DMS 273 (cell line): ENCODE measurements at regions not wholly inside any gene's neighbourhood (a gene's known extent, or its start where the extent isn't known, plus 50 kb on each side); places are given as distances from the start of the nearest gene placed in this dataset.

Source experiments
- DNase-seq: peaks from one replicate; lab custom pipeline; 2025; ENCODE audit not compliant: unreplicated experiment; lab: John Stamatoyannopoulos, UW

GRCh38 chr2:150417278-150417677 is 70.2 kb downstream of the RND3 start:
- no peak for DNase-seq

GRCh38 chr2:150415022-150415421 is 72.4 kb downstream of the RND3 start:
- no peak for DNase-seq

DNA sequence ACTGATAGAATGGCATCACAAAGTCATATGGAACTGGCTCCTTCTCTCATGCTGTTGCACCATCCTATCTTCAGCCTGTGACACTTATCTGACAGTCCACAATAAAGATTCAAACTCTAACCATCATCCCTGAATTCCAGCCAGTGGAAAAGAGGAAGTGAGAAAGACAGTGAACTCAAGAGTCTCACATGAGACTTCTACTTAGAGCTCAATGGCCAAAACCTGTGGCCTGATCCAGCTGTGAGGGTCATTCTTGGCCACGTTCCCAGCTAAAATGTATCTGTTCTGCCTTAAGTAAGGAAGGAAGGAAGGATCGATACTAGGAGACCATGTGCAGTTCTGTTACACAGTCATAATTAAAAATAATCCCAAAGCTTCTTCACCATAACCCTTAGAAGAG is 73.6 kb downstream of the RND3 start:
- DNase-seq: no peak

- DNase-seq: peak; percentile 33
Observed at GRCh38 chr2:150413366-150413765, 74.1 kb downstream of the RND3 start.

DNA sequence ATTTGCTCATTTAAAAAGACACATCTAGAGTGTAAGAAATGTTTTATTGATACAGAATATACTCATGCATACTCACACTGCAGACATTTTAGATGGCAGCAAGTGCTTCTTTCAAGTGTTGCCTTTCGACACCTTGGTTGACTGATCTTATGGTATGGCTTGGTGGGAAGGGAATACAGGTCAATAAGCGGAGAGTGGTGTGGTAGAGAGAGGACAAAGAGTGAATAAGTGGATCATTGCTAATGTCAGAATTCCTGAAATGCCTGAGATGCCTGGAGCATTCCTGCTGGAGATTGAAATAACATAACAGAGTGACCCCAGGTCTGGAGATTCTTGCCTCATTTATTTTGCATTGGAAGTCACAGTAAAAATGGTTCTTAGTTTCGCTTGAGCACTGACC is 76.7 kb downstream of the RND3 start:
- DNase-seq: no peak

GRCh38 chr2:150409196-150409595 is 78.3 kb downstream of the RND3 start:
- no peak for DNase-seq

GRCh38 chr2:150404147-150404546 is 83.3 kb downstream of the RND3 start:
- no peak for DNase-seq

GRCh38 chr2:150403457-150403856 is 84.0 kb downstream of the RND3 start:
- DNase-seq: no peak

GRCh38 chr2:150402953-150403352 is 84.5 kb downstream of the RND3 start:
- DNase-seq: no peak

- DNase-seq: no peak
Observed at GRCh38 chr2:150400849-150401248, 86.6 kb downstream of the RND3 start.

DNA sequence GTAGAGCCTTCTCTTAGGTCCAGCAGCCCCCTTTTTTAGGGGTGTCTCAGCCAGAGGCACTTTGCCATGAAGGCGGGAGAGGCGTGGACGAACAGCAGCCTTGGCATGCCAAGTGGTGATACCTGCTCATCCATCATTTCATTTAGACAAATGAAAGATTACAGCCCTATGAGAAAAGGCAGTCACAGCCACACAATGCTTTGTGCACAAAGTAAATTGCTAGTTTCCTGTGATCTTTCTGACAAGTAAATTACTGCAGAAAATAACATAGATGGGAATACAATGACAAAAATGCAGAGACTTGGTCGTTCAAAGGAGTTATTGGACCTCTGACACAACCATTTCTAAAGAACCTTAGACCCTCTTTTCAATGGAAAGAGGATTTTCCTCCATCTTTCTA is 94.9 kb downstream of the RND3 start:
- DNase-seq: no peak

DNA sequence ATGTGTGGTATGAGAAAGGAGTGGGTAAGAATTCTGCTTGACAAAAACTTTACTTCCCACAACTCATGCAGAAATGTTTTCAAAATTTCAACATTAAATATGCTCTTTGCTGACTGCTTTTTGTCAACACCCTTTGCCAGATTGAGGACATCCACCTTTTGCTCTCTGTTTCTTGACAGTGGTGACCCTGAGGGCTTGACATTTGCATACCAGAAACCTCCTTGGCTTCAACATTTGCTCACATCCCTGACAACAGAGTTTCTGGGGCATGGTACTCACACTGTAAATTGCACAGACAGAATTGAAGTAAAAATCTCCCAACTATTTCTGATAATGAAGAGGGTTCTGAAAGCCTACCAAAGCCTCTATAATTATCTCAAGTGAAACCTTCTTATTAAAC is 95.7 kb downstream of the RND3 start:
- DNase-seq: no peak

DNA sequence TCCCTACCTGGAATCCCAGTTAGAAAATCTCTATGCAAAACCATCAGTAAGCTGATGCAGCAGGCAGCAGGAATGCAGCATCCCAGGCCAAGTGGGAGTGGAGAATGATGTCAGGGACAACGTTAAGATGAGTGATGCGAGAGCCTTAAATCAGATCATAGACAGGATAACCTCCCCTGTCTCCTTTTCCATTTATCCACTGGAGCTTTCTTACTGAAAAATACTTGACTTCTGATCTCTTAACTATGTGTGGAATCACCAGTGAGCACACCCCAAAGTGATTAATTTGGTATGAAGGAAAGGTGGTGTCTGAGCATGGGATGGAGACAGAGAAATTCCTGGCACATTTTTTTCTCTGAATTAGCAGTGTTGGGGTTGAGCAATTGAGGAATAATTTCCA is 98.0 kb downstream of the RND3 start:
- DNase-seq: no peak

- no peak for DNase-seq
Observed at GRCh38 chr2:150388289-150388625, 99.2 kb downstream of the RND3 start.

- no peak for DNase-seq
Observed at GRCh38 chr2:150387586-150388288, 99.7 kb downstream of the RND3 start.

GRCh38 chr2:150385211-150385610 is 102.3 kb downstream of the RND3 start:
- DNase-seq: no peak

GRCh38 chr2:150383587-150383986 is 103.9 kb downstream of the RND3 start:
- DNase-seq: no peak

- DNase-seq: no peak
Observed at GRCh38 chr2:150379166-150379565, 108.3 kb downstream of the RND3 start.

- DNase-seq: no peak
Observed at GRCh38 chr2:150378686-150379085, 108.8 kb downstream of the RND3 start.

- DNase-seq: no peak
Observed at GRCh38 chr2:150376553-150377335, 110.7 kb downstream of the RND3 start.

DNA sequence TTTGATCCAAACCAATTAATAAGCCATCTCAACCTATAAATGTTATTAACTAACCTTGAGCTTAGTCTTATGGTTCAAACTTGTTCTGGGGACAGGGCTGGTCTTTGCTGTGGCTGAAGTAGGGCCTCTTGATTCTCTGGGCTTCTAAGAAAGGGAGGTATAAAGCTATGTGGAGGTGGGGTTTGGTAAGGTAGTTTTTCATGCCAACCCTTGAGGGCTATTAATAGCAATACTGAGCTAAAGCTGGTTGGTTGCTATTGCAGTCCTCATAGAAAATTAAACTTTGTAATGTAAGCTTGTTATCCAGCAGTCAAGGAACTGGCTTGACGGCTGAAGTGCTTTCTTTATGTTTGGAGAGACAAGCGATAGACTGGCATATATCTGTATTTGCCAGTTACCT is 112.1 kb downstream of the RND3 start:
- DNase-seq: no peak

GRCh38 chr2:150374492-150374891 is 113.0 kb downstream of the RND3 start:
- no peak for DNase-seq

- no peak for DNase-seq
Observed at GRCh38 chr2:150373374-150373773, 114.1 kb downstream of the RND3 start.
